Caco-2 (cell line): ENCODE measurements at regions not wholly inside any gene's neighbourhood (a gene's known extent, or its start where the extent isn't known, plus 50 kb on each side); places are given as distances from the start of the nearest gene placed in this dataset.

Experiments
- BruUV-seq: library from RNA; stranded (reverse); fragments of 400-500 nt; replicated peaks from 2 replicates; lab custom pipeline; 2021; lab: Mats Ljungman, UMichigan
- CTCF ChIA-PET: fragments of 300-600 bp; sonication (Branson Sonifier 250); formaldehyde crosslinking; loops from one replicate; lab custom pipeline; 2022; ENCODE audit warnings: antibody characterized with exemption; lab: Charles Lee
- POLR2A ChIA-PET: fragments of 300-600 bp; sonication (Branson Sonifier 250); formaldehyde crosslinking; loops from one replicate; lab custom pipeline; 2022; ENCODE audit warnings: antibody characterized with exemption; lab: Charles Lee
- DNase-seq, 2 experiments: peaks; one replicate each; pipeline versions ENCODE4 v3.0.0 to v3.0.0-alpha.2; 2020 to 2022
- H3K27me3 ChIP-seq: replicated peaks from 2 replicates; pipeline ENCODE4 v1.6.0; 2011; ENCODE audit warnings: low read length; ENCODE audit not compliant: control insufficient read depth, insufficient read depth
- H3K36me3 ChIP-seq: 2 replicates; pipeline ENCODE4 v1.5.1; 2011; ENCODE audit warnings: low read length; ENCODE audit not compliant: control insufficient read depth, insufficient read depth
- H3K4me1 ChIP-seq: fragments of 250-450 bp; sonication (Bioruptor Pico); 2 replicates; pipeline ENCODE4 v1.5.1; 2020; ENCODE audit warnings: mild to moderate bottlenecking
- H3K4me3 ChIP-seq: 2 replicates; pipeline ENCODE4 v1.5.1; 2011; ENCODE audit warnings: low read depth, mild to moderate bottlenecking, control low read depth, low read length
- H3K9me3 ChIP-seq: fragments of 250-450 bp; sonication (Bioruptor Pico); 2 replicates; pipeline ENCODE4 v1.5.1; 2020; ENCODE audit warnings: mild to moderate bottlenecking, moderate library complexity
- H3K27ac Mint-ChIP-seq: one replicate; pipeline ENCODE4 v1.8.0; 2022; ENCODE audit warnings: mixed read lengths; ENCODE audit not compliant: unreplicated experiment
- H3K27me3 Mint-ChIP-seq: one replicate; pipeline ENCODE4 v1.8.0; 2022; ENCODE audit warnings: mixed read lengths; ENCODE audit not compliant: insufficient read depth, unreplicated experiment
- H3K36me3 Mint-ChIP-seq: one replicate; pipeline ENCODE4 v1.8.0; 2022; ENCODE audit warnings: mild to moderate bottlenecking, mixed read lengths; ENCODE audit not compliant: insufficient read depth, unreplicated experiment
- H3K4me1 Mint-ChIP-seq: one replicate; pipeline ENCODE4 v1.8.0; 2022; ENCODE audit warnings: low read depth, mixed read lengths; ENCODE audit not compliant: unreplicated experiment
- H3K4me3 Mint-ChIP-seq: one replicate; pipeline ENCODE4 v1.8.0; 2022; ENCODE audit warnings: mild to moderate bottlenecking, moderate library complexity, mixed read lengths; ENCODE audit not compliant: unreplicated experiment
- H3K9me3 Mint-ChIP-seq: one replicate; pipeline ENCODE4 v1.8.0; 2022; ENCODE audit warnings: mixed read lengths; ENCODE audit not compliant: unreplicated experiment
- intact Hi-C: fragments of 100-400 bp; cut with micrococcal nuclease; formaldehyde crosslinking; loops from one replicate; pipeline ENCODE4 v1.10.0; 2022; ENCODE audit not compliant: unreplicated experiment
- TF ChIP-seq, protein P1 (sequence below), 2 experiments: fragments of 200-600 bp in 1 of 2; IDR thresholded peaks; 1 replicate in 1 of 2; 2 replicates in 1 of 2; pipeline versions ENCODE4 v1.5.1 to v1.8.0; 2011 to 2022; ENCODE audit warnings: antibody characterized with exemption in 1 of 2, control low read depth in 1 of 2, inconsistent platforms in 1 of 2, low read depth in 1 of 2, low read length in 1 of 2, mild to moderate bottlenecking in 1 of 2, moderate library complexity in 1 of 2; ENCODE audit not compliant: insufficient read depth in 1 of 2, severe bottlenecking in 1 of 2, unreplicated experiment in 1 of 2

DNA sequence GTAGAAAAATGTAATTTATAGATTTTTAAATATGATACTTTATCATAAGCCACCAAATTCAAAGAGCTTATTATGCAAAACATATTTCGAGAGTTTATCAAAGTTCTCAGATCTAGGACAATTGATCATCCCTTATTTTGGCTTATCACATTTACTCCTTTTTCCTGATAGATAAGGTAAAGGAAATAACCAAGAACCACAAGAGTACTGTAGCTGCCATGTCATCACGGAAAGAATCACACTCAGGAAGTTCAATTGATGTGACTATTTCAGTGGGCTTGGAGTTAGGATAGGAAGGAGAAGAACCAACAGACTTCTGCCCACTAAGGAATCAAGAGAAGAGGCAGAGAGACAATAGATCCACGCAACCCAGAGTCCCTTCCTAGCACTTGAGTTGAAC, 142.7 kb upstream of the TMCO5A start:
- BruUV-seq: no TSS peak
- Mint-ChIP-seq H3K4me3 (no peak overlapping the region), H3K27ac (no peak overlapping the region), H3K9me3 (no peaks in the 10 kb centered on the region), H3K27me3 (peaks cover 10% of the 10 kb centered on the region), H3K4me1 (no peaks in the 10 kb centered on the region), H3K36me3 (no peaks in the 10 kb centered on the region)
- H3K4me1 ChIP-seq: no peaks in the 10 kb centered on the region
- H3K27me3 ChIP-seq: no peaks in the 10 kb centered on the region
- no peaks in the 10 kb centered on the region for H3K9me3 ChIP-seq
- POLR2A ChIA-PET: no interaction called here
- no peaks in the 10 kb centered on the region for H3K36me3 ChIP-seq
- DNase-seq: no peak
- CTCF ChIA-PET: no interaction called here
- intact Hi-C loops: no loop called here
- H3K4me3 ChIP-seq: no peak overlapping the region
- TF ChIP-seq, protein P1, sequence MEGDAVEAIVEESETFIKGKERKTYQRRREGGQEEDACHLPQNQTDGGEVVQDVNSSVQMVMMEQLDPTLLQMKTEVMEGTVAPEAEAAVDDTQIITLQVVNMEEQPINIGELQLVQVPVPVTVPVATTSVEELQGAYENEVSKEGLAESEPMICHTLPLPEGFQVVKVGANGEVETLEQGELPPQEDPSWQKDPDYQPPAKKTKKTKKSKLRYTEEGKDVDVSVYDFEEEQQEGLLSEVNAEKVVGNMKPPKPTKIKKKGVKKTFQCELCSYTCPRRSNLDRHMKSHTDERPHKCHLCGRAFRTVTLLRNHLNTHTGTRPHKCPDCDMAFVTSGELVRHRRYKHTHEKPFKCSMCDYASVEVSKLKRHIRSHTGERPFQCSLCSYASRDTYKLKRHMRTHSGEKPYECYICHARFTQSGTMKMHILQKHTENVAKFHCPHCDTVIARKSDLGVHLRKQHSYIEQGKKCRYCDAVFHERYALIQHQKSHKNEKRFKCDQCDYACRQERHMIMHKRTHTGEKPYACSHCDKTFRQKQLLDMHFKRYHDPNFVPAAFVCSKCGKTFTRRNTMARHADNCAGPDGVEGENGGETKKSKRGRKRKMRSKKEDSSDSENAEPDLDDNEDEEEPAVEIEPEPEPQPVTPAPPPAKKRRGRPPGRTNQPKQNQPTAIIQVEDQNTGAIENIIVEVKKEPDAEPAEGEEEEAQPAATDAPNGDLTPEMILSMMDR (IDR thresholded peaks at IDR 0.05; ENCODE audit: insufficient read depth in 1 of 2, low read depth in 1 of 2, low read length in 1 of 2, severe bottlenecking in 1 of 2, unreplicated experiment in 1 of 2): no peak

DNA sequence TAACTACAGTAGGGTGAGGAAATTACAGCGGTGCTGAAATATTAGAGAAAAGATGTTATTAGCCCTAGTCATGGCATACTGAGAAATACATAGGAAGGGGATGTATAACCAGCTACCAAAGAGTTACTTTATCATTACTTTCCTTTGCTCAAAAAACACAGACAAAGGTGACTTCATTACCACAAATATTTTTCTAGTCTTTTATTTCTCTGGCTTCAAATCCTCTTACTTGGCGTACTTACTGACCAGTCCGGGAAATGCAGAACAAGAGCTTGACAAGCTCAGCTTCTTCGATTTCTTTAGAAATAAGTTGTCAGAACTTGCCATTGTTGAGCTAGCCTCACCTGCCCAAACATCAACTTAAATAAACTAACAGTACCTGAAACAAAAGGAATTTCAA, 142.1 kb upstream of the TMCO5A start:
- H3K9me3 ChIP-seq: no peaks in the 10 kb centered on the region
- H3K36me3 Mint-ChIP-seq: no peaks in the 10 kb centered on the region
- no peaks in the 10 kb centered on the region for H3K4me1 ChIP-seq
- no peak overlapping the region for H3K27ac Mint-ChIP-seq
- no peaks in the 10 kb centered on the region for H3K4me1 Mint-ChIP-seq
- H3K4me3 ChIP-seq: no peak overlapping the region
- no TSS peak for BruUV-seq
- no peaks in the 10 kb centered on the region for H3K36me3 ChIP-seq
- H3K9me3 Mint-ChIP-seq: no peaks in the 10 kb centered on the region
- peaks cover 10% of the 10 kb centered on the region for H3K27me3 Mint-ChIP-seq
- ChIA-PET CTCF (no interaction called here), POLR2A (no interaction called here)
- intact Hi-C loops: no loop called here
- DNase-seq: no peak
- no peaks in the 10 kb centered on the region for H3K27me3 ChIP-seq
- H3K4me3 Mint-ChIP-seq: no peak overlapping the region
- TF ChIP-seq, protein P1 (IDR thresholded peaks at IDR 0.05; ENCODE audit: insufficient read depth in 1 of 2, low read depth in 1 of 2, low read length in 1 of 2, severe bottlenecking in 1 of 2, unreplicated experiment in 1 of 2): no peak

DNA sequence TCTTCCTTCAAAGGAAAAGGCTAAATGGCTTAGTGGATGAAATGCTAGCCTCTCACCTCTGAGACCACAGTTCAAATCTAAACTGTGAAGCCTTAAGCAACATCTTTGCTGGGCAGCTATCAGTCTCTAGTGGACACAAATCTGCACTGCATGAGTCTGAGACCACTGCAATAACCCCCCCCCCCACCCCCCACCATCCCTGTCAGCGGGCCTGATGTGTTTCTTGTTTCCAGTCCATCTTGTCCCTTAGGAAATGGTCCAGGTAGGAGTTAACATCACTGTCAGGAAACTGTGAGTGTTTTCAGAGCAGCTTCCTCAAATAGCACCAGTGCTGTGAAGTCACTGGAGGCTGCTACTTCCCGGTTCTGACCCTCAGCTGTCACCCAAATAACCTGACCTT, 140.6 kb upstream of the TMCO5A start:
- intact Hi-C loops: no loop called here
- no TSS peak for BruUV-seq
- CTCF ChIA-PET: no interaction called here
- H3K4me1 Mint-ChIP-seq: no peaks in the 10 kb centered on the region
- H3K27me3 Mint-ChIP-seq: peaks cover 11% of the 10 kb centered on the region
- H3K36me3 ChIP-seq: no peaks in the 10 kb centered on the region
- no peak overlapping the region for H3K27ac Mint-ChIP-seq
- H3K4me3 ChIP-seq: no peak overlapping the region
- H3K4me1 ChIP-seq: no peaks in the 10 kb centered on the region
- no peaks in the 10 kb centered on the region for H3K9me3 ChIP-seq
- DNase-seq: no peak
- H3K27me3 ChIP-seq: no peaks in the 10 kb centered on the region
- H3K36me3 Mint-ChIP-seq: no peaks in the 10 kb centered on the region
- POLR2A ChIA-PET: no interaction called here
- H3K9me3 Mint-ChIP-seq: no peaks in the 10 kb centered on the region
- H3K4me3 Mint-ChIP-seq: no peak overlapping the region
- TF ChIP-seq, protein P1 (IDR thresholded peaks at IDR 0.05; ENCODE audit: insufficient read depth in 1 of 2, low read depth in 1 of 2, low read length in 1 of 2, severe bottlenecking in 1 of 2, unreplicated experiment in 1 of 2): no peak
